ENCODE measurements at regions not wholly inside any gene's neighbourhood (a gene's known extent, or its start where the extent isn't known, plus 50 kb on each side); places are given as distances from the start of the nearest gene placed in this dataset.
A peak's percentile ranks its signal among the peaks of the same experiment; 100 is the strongest.

- Histone ChIP-seq H3K9me3 (ENCODE audit: severe bottlenecking) (no peaks in the 10 kb centered on the region), H3K27me3 (ENCODE audit: insufficient read depth, low read depth, severe bottlenecking) (no peaks in the 10 kb centered on the region), H3K36me3 (no peaks in the 10 kb centered on the region), H3K4me3 (ENCODE audit: low read depth, low read length) (no peak overlapping the region), H3K27ac (no peak overlapping the region)
- DNase-seq: no peak
- TF ChIP-seq CTCF (IDR thresholded peaks at IDR 0.05; ENCODE audit: low read depth, low read length): no peak
Observed at GRCh38 chr2:14132386-14132785, 500.1 kb upstream of the LRATD1 start.

GRCh38 chr2:14134771-14135170 is 497.7 kb upstream of the LRATD1 start:
- no peak overlapping the region for H3K27ac ChIP-seq
- no peak overlapping the region for H3K4me3 ChIP-seq (ENCODE audit: low read depth, low read length)
- no peaks in the 10 kb centered on the region for H3K36me3 ChIP-seq
- no peak for DNase-seq
- no peaks in the 10 kb centered on the region for H3K9me3 ChIP-seq (ENCODE audit: severe bottlenecking)
- no peaks in the 10 kb centered on the region for H3K27me3 ChIP-seq (ENCODE audit: insufficient read depth, low read depth, severe bottlenecking)
- no peak for TF ChIP-seq CTCF (IDR thresholded peaks at IDR 0.05; ENCODE audit: low read depth, low read length)

- H3K36me3 ChIP-seq: no peaks in the 10 kb centered on the region
- no peaks in the 10 kb centered on the region for H3K9me3 ChIP-seq (ENCODE audit: severe bottlenecking)
- no peak for DNase-seq
- H3K27ac ChIP-seq: no peak overlapping the region
- no peaks in the 10 kb centered on the region for H3K27me3 ChIP-seq (ENCODE audit: insufficient read depth, low read depth, severe bottlenecking)
- TF ChIP-seq CTCF (IDR thresholded peaks at IDR 0.05; ENCODE audit: low read depth, low read length): no peak
- H3K4me3 ChIP-seq (ENCODE audit: low read depth, low read length): no peak overlapping the region
Observed at GRCh38 chr2:14136030-14136429, 496.5 kb upstream of the LRATD1 start.

- no peak overlapping the region for H3K4me3 ChIP-seq (ENCODE audit: low read depth, low read length)
- no peak for DNase-seq
- H3K27me3 ChIP-seq (ENCODE audit: insufficient read depth, low read depth, severe bottlenecking): no peaks in the 10 kb centered on the region
- no peaks in the 10 kb centered on the region for H3K9me3 ChIP-seq (ENCODE audit: severe bottlenecking)
- no peaks in the 10 kb centered on the region for H3K36me3 ChIP-seq
- H3K27ac ChIP-seq: no peak overlapping the region
- peak; percentile 28; the same call in 1 of the 2 replicates for TF ChIP-seq CTCF (IDR thresholded peaks at IDR 0.05; ENCODE audit: low read depth, low read length)
Observed at GRCh38 chr2:14137643-14138042, 494.9 kb upstream of the LRATD1 start.

- no peaks in the 10 kb centered on the region for H3K36me3 ChIP-seq
- no peaks in the 10 kb centered on the region for H3K27me3 ChIP-seq (ENCODE audit: insufficient read depth, low read depth, severe bottlenecking)
- no peak for DNase-seq
Observed at GRCh38 chr2:14140009-14140550, 492.4 kb upstream of the LRATD1 start.

More at GRCh38 chr2:14140009-14140550, 492.4 kb upstream of the LRATD1 start:
- no peak for TF ChIP-seq CTCF (IDR thresholded peaks at IDR 0.05; ENCODE audit: low read depth, low read length)
- Histone ChIP-seq H3K9me3 (ENCODE audit: severe bottlenecking) (no peaks in the 10 kb centered on the region), H3K27ac (no peak overlapping the region), H3K4me3 (ENCODE audit: low read depth, low read length) (no peak overlapping the region)
